K562 (cell line): ENCODE measurements at regions not wholly inside any gene's neighbourhood (a gene's known extent, or its start where the extent isn't known, plus 50 kb on each side); places are given as distances from the start of the nearest gene placed in this dataset.

ENCODE experiments used
- ATAC-seq: fragments of 200-7000 bp; cut with Tn5 transposase; 3 replicates; pipeline ENCODE4 v1.9.1; 2020; ENCODE audit warnings: moderate library complexity
- BruUV-seq: library from RNA; stranded (reverse); fragments of 400-500 nt; replicated peaks from 2 replicates; lab custom pipeline; 2021; lab: Mats Ljungman, UMichigan
- CTCF ChIA-PET: fragments of 300-600 bp; formaldehyde crosslinking; extraction: SDS; loops from one replicate; lab custom pipeline; 2021; ENCODE audit warnings: low intra/inter-chr PET ratio; lab: Yijun Ruan, JAX
- POLR2A ChIA-PET: fragments of 300-600, 350-650 bp; sonication (Branson Sonifier 250); formaldehyde crosslinking; extraction: SDS; loops from one replicate; lab custom pipeline; 2021; ENCODE audit warnings: antibody characterized with exemption, inconsistent platforms; lab: Yijun Ruan, JAX
- DNase-seq, 4 experiments: peaks; one replicate each; pipeline versions ENCODE4 v3.0.0 to v3.0.0-alpha.2; 2011 to 2018; ENCODE audit warnings: low spot score in 3 of 4, mixed read lengths in 3 of 4; ENCODE audit errors: extremely low read depth in 1 of 4
- FAIRE-seq: peaks from 2 replicates; lab custom pipeline; 2011; peaks lifted over from hg19 to GRCh38; lab: Jason Lieb, UNC
- H2AFZ ChIP-seq: 2 replicates; pipeline ENCODE4 v1.6.0; 2011; ENCODE audit warnings: low read depth, low read length, control low read depth, inconsistent platforms
- H3K27ac ChIP-seq: fragments of 200-600 bp; 3 replicates; pipeline ENCODE4 v1.8.0; 2011; ENCODE audit warnings: low read depth, mild to moderate bottlenecking, control low read depth, inconsistent platforms, low read length, moderate library complexity, mixed read lengths; ENCODE audit errors: extremely low read depth
- H3K27me3 ChIP-seq, 2 experiments: fragments of 300-600 bp in 1 of 2; 2 replicates in 1 of 2; 3 replicates in 1 of 2; pipeline versions ENCODE4 v1.6.0 to v1.8.0; 2011; ENCODE audit warnings: inconsistent platforms in 2 of 2, low read length in 2 of 2, mild to moderate bottlenecking in 1 of 2, mixed read lengths in 1 of 2, moderate library complexity in 1 of 2; ENCODE audit not compliant: control insufficient read depth in 2 of 2, insufficient read depth in 2 of 2
- H3K36me3 ChIP-seq: fragments of 300-600 bp; 3 replicates; pipeline ENCODE4 v1.8.0; 2011; ENCODE audit warnings: mild to moderate bottlenecking, low read length, inconsistent platforms; ENCODE audit not compliant: control insufficient read depth, insufficient read depth
- H3K4me1 ChIP-seq, 2 experiments: fragments of 200-600 bp in 1 of 2; replicated peaks in 1 of 2; 2 replicates in 1 of 2; 3 replicates in 1 of 2; pipeline versions ENCODE4 v1.5.1 to v1.8.0; 2011; ENCODE audit warnings: inconsistent platforms in 2 of 2, low read length in 2 of 2, mild to moderate bottlenecking in 1 of 2, mixed read lengths in 1 of 2, moderate library complexity in 1 of 2; ENCODE audit not compliant: control insufficient read depth in 2 of 2, insufficient read depth in 2 of 2
- H3K4me2 ChIP-seq: 2 replicates; pipeline ENCODE4 v1.6.1; 2011; ENCODE audit warnings: low read length, control low read depth, inconsistent platforms, mixed read lengths; ENCODE audit not compliant: insufficient read depth
- H3K4me3 ChIP-seq: fragments of 200-600 bp; sonication (generic), shearing (Covaris generic); 2 replicates; pipeline ENCODE4 v1.5.1; 2016; ENCODE audit warnings: control low read depth, inconsistent platforms
- H3K79me2 ChIP-seq: fragments of 200-600 bp; 3 replicates; pipeline ENCODE4 v1.8.0; 2011; ENCODE audit warnings: low read length, inconsistent platforms; ENCODE audit not compliant: control insufficient read depth, insufficient read depth
- H3K9ac ChIP-seq, 2 experiments: 2 replicates each; pipeline versions ENCODE4 v1.6.0 to v1.6.1; 2011; ENCODE audit warnings: low read depth in 2 of 2, low read length in 2 of 2, control low read depth in 1 of 2, inconsistent platforms in 1 of 2, mild to moderate bottlenecking in 1 of 2, mixed read lengths in 1 of 2; ENCODE audit not compliant: insufficient read depth in 1 of 2
- H3K9me1 ChIP-seq: one replicate; pipeline ENCODE4 v1.6.0; 2011; ENCODE audit warnings: inconsistent platforms, mild to moderate bottlenecking, low read length, moderate library complexity; ENCODE audit not compliant: control insufficient read depth, insufficient read depth
- H3K9me3 ChIP-seq: replicated peaks from 2 replicates; pipeline ENCODE4 v1.5.1; 2011; ENCODE audit warnings: low read depth, low read length, inconsistent platforms; ENCODE audit not compliant: control insufficient read depth, insufficient read depth
- H4K20me1 ChIP-seq: replicated peaks from 2 replicates; pipeline ENCODE4 v1.6.1; 2011; ENCODE audit warnings: low read length, inconsistent platforms, mixed read lengths; ENCODE audit not compliant: control insufficient read depth, insufficient read depth
- CCNT2 ChIP-seq: IDR thresholded peaks from 2 replicates; pipeline ENCODE4 v1.6.1; 2011; ENCODE audit warnings: borderline replicate concordance, low read depth, mild to moderate bottlenecking, moderate library complexity, mixed read lengths, low read length; ENCODE audit not compliant: insufficient read length; ENCODE audit errors: extremely low read depth
- DNMT1 ChIP-seq: fragments of 450-650 bp; IDR thresholded peaks from 2 replicates; pipeline ENCODE4 v1.6.1; 2016; ENCODE audit warnings: antibody characterized with exemption, mild to moderate bottlenecking
- E2F4 ChIP-seq: sonication (generic); formaldehyde crosslinking; IDR thresholded peaks from 2 replicates; pipeline ENCODE4 v1.8.0; 2022; ENCODE audit warnings: mild to moderate bottlenecking, low read depth, missing genetic modification reagents
- HDAC1 ChIP-seq, 2 experiments: fragments of 450-650 bp; IDR thresholded peaks; 2 replicates each; pipeline ENCODE4 v1.6.1; 2016 to 2017; ENCODE audit warnings: inconsistent platforms in 1 of 2, mild to moderate bottlenecking in 1 of 2, moderate library complexity in 1 of 2
- HDAC6 ChIP-seq: IDR thresholded peaks from 2 replicates; pipeline ENCODE4 v1.6.1; 2012; ENCODE audit warnings: low read depth, mild to moderate bottlenecking, control low read depth, inconsistent platforms, low read length, moderate library complexity
- HOXB6 ChIP-seq: fragments of 250-450 bp; sonication (Bioruptor Pico); IDR thresholded peaks from 2 replicates; pipeline ENCODE4 v1.5.1; 2022; ENCODE audit warnings: mild to moderate bottlenecking, borderline replicate concordance
- MTA2 ChIP-seq: fragments of 450-650 bp; IDR thresholded peaks from 2 replicates; pipeline ENCODE4 v1.6.1; 2016; ENCODE audit warnings: low read depth
- NFYB ChIP-seq: IDR thresholded peaks from 2 replicates; pipeline ENCODE4 v1.6.1; 2011; ENCODE audit warnings: mild to moderate bottlenecking, moderate library complexity; ENCODE audit not compliant: insufficient read length; ENCODE audit errors: extremely low read depth
- RNF2 ChIP-seq: sonication (generic); IDR thresholded peaks from 2 replicates; pipeline ENCODE4 v1.6.1; 2016
- TFAP4 ChIP-seq: sonication (generic); formaldehyde crosslinking; IDR thresholded peaks from 2 replicates; pipeline ENCODE4 v1.8.0; 2022; ENCODE audit warnings: missing genetic modification reagents, mild to moderate bottlenecking, moderate library complexity, borderline replicate concordance
- ZNF318 ChIP-seq, 2 experiments: fragments of 450-650 bp; IDR thresholded peaks; 2 replicates each; pipeline ENCODE4 v1.6.1; 2016; ENCODE audit warnings: mild to moderate bottlenecking in 2 of 2, borderline replicate concordance in 1 of 2, low read depth in 1 of 2, moderate library complexity in 1 of 2
- ZNF644 ChIP-seq: fragments of 200-800 bp; sonication (Bioruptor generic); IDR thresholded peaks from 2 replicates; pipeline ENCODE4 v1.6.1; 2016; ENCODE audit warnings: low read depth, missing genetic modification characterization, missing compliant biosample characterization
- ZNF75A ChIP-seq: fragments of 450-650 bp; formaldehyde crosslinking; IDR thresholded peaks from 2 replicates; pipeline ENCODE4 v1.4.0; 2020; ENCODE audit warnings: mild to moderate bottlenecking
- WGBS: fragments of 100-300 bp; shearing (Covaris generic); methylation state at CpG from one replicate; pipeline ENCODE4 v1.1.6; 2016; ENCODE audit warnings: low coverage, mixed read lengths; ENCODE audit not compliant: insufficient coverage; ENCODE audit errors: missing lambda C conversion rate; 5-methylcytosine and 5-hydroxymethylcytosine counted together
- in situ Hi-C: fragments of 300-500 bp; cut with MboI; formaldehyde crosslinking; loops from 4 replicates; pipeline ENCODE4 v1.15.0; 2018; ENCODE audit warnings: inconsistent platforms, mixed read lengths
- intact Hi-C: fragments of 100-400 bp; cut with micrococcal nuclease; formaldehyde crosslinking; loops from 2 replicates; pipeline ENCODE4 v1.14.2; 2022

- intact Hi-C loops (no loop called here), in situ Hi-C loops (no loop called here)
- Histone ChIP-seq H3K27me3 (no peaks in the 10 kb centered on the region), H4K20me1 (no peaks in the 10 kb centered on the region), H3K9me1 (no peaks in the 10 kb centered on the region), H3K27ac (no peak overlapping the region), H3K4me2 (no peak overlapping the region), H3K79me2 (no peaks in the 10 kb centered on the region), H3K36me3 (no peaks in the 10 kb centered on the region), H3K9ac (no peak overlapping the region), H3K9me3 (no peaks in the 10 kb centered on the region), H3K4me3 (no peak overlapping the region), H3K4me1 (no peaks in the 10 kb centered on the region), H2AFZ (no peak overlapping the region)
- ChIA-PET CTCF (no interaction called here), POLR2A (no interaction called here)
- FAIRE-seq, result no peak
- no peak for ATAC-seq
- WGBS, result 0% methylated on average over 4 of the region's 4 CpGs
- BruUV-seq, result no TSS peak
- no peak for DNase-seq
- TF ChIP-seq RNF2 (no peak), CCNT2 (no peak), DNMT1 (no peak), HDAC6 (no peak), MTA2 (no peak), NFYB (no peak), E2F4 (CRISPR knock-in tag) (no peak), ZNF318 (IDR thresholded peaks at IDR 0.05; ENCODE audit: borderline replicate concordance in 1 of 2, low read depth in 1 of 2) (no peak), ZNF75A (CRISPR knock-in tag) (no peak), HDAC1 (IDR thresholded peaks at IDR 0.05) (no peak), ZNF644 (tag) (no peak), TFAP4 (CRISPR knock-in tag) (no peak), HOXB6 (CRISPR knock-in tag) (no peak)
These were observed 470.3 kb upstream of the FRG2C start for GRCh38 chr3:75193797-75194196.
